SK-N-SH (cell line): ENCODE measurements at regions not wholly inside any gene's neighbourhood (a gene's known extent, or its start where the extent isn't known, plus 50 kb on each side); places are given as distances from the start of the nearest gene placed in this dataset.

Experiments used
- CTCF ChIA-PET: fragments of 300-600, 350-600 bp; formaldehyde crosslinking; extraction: SDS; loops from one replicate; lab custom pipeline; 2021; lab: Yijun Ruan, JAX
- POLR2A ChIA-PET: fragments of 350-600 bp; sonication (Branson Sonifier 250); formaldehyde crosslinking; extraction: SDS; loops from one replicate; lab custom pipeline; 2020; ENCODE audit warnings: antibody characterized with exemption, inconsistent platforms; lab: Yijun Ruan, JAX
- DNase-seq: peaks from one replicate; pipeline ENCODE4 v3.0.0; 2012
- H2AFZ ChIP-seq: fragments of 200-600 bp; sonication (generic); 2 replicates; pipeline ENCODE4 v1.8.1; 2016; ENCODE audit warnings: antibody characterized with exemption, mild to moderate bottlenecking, low read depth
- H3F3A ChIP-seq: fragments of 200-600 bp; sonication (generic); replicated peaks from 2 replicates; pipeline ENCODE3; 2016; ENCODE audit warnings: antibody characterized with exemption, mild to moderate bottlenecking; ENCODE audit not compliant: insufficient read depth
- H3K27ac ChIP-seq, 2 experiments: fragments of 200-500 bp in 1 of 2; fragments of 200-600 bp in 1 of 2; sonication (Bioruptor generic) in 1 of 2; sonication (generic), shearing (Covaris generic) in 1 of 2; 2 replicates each; pipeline versions ENCODE4 v1.5.1 to v1.6.1; 2014 to 2016; ENCODE audit warnings: low read depth in 2 of 2, inconsistent platforms in 1 of 2, low read length in 1 of 2, mild to moderate bottlenecking in 1 of 2, mixed read lengths in 1 of 2
- H3K27me3 ChIP-seq: fragments of 200-600 bp; sonication (generic), shearing (Covaris generic); 2 replicates; pipeline ENCODE4 v1.6.1; 2016; ENCODE audit warnings: mixed run types; ENCODE audit not compliant: insufficient read depth
- H3K36me3 ChIP-seq, 2 experiments: fragments of 200-500 bp in 1 of 2; fragments of 200-600 bp in 1 of 2; sonication (Bioruptor generic) in 1 of 2; sonication (generic) in 1 of 2; replicated peaks in 1 of 2; 2 replicates each; pipeline versions ENCODE3 to v1.5.1; 2014 to 2016; ENCODE audit warnings: low read length in 1 of 2, mild to moderate bottlenecking in 1 of 2; ENCODE audit not compliant: insufficient read depth in 2 of 2, control insufficient read depth in 1 of 2
- H3K4me1 ChIP-seq, 2 experiments: fragments of 200-500 bp in 1 of 2; fragments of 200-600 bp in 1 of 2; sonication (Bioruptor generic) in 1 of 2; sonication (generic), shearing (Covaris generic) in 1 of 2; 2 replicates each; pipeline versions ENCODE4 v1.5.1 to v1.6.1; 2014 to 2016; ENCODE audit warnings: low read depth in 1 of 2, low read length in 1 of 2, mixed run types in 1 of 2; ENCODE audit not compliant: insufficient read depth in 2 of 2, control insufficient read depth in 1 of 2
- H3K4me2 ChIP-seq: fragments of 200-600 bp; sonication (generic), shearing (Covaris generic); 2 replicates; pipeline ENCODE4 v1.6.1; 2017; ENCODE audit warnings: mixed run types
- H3K4me3 ChIP-seq, 2 experiments: fragments of 200-500 bp in 1 of 2; fragments of 200-600 bp in 1 of 2; sonication (Bioruptor generic) in 1 of 2; sonication (generic), shearing (Covaris generic) in 1 of 2; 2 replicates each; pipeline versions ENCODE4 v1.5.1 to v1.8.1; 2014 to 2016; ENCODE audit warnings: low read depth in 2 of 2, inconsistent platforms in 1 of 2, low read length in 1 of 2, mild to moderate bottlenecking in 1 of 2, mixed read lengths in 1 of 2, moderate library complexity in 1 of 2
- H3K79me2 ChIP-seq: fragments of 200-600 bp; sonication (generic); 2 replicates; pipeline ENCODE4 v1.8.1; 2017; ENCODE audit warnings: mild to moderate bottlenecking; ENCODE audit not compliant: insufficient read depth
- H3K9ac ChIP-seq: fragments of 200-600 bp; sonication (generic); 2 replicates; pipeline ENCODE4 v1.6.1; 2017; ENCODE audit warnings: mixed run types
- H3K9me2 ChIP-seq: fragments of 200-600 bp; sonication (generic); 2 replicates; pipeline ENCODE4 v1.6.1; 2017; ENCODE audit warnings: mixed run types
- H3K9me3 ChIP-seq: fragments of 200-600 bp; sonication (generic); 2 replicates; pipeline ENCODE4 v1.6.1; 2017; ENCODE audit warnings: mixed run types, mild to moderate bottlenecking, moderate library complexity
- H4K20me1 ChIP-seq: fragments of 200-600 bp; sonication (generic); 2 replicates; pipeline ENCODE4 v1.6.1; 2017; ENCODE audit warnings: mild to moderate bottlenecking, mixed run types; ENCODE audit not compliant: insufficient read depth
- CHD2 ChIP-seq: fragments of 150-350 bp; IDR thresholded peaks from 2 replicates; pipeline ENCODE4 v1.6.1; 2018; ENCODE audit warnings: low read length; ENCODE audit not compliant: partially characterized antibody
- ELF1 ChIP-seq: IDR thresholded peaks from 2 replicates; pipeline ENCODE4 v1.4.0; 2012
- GATA2 ChIP-seq: sonication (generic); formaldehyde crosslinking; IDR thresholded peaks from 2 replicates; pipeline ENCODE4 v1.5.0; 2020; ENCODE audit warnings: mild to moderate bottlenecking, missing genetic modification reagents
- IRF3 ChIP-seq: fragments of 150-350 bp; IDR thresholded peaks from 2 replicates; pipeline ENCODE4 v1.6.1; 2016; ENCODE audit warnings: mild to moderate bottlenecking, low read depth, low read length
- MEF2A ChIP-seq: IDR thresholded peaks from 2 replicates; pipeline ENCODE4 v1.4.0; 2012; ENCODE audit warnings: low read depth, borderline replicate concordance
- POLR2AphosphoS5 ChIP-seq: IDR thresholded peaks from 2 replicates; pipeline ENCODE4 v1.6.1; 2012; ENCODE audit warnings: low read depth, low read length
- RAD21 ChIP-seq: IDR thresholded peaks from 2 replicates; pipeline ENCODE4 v1.6.1; 2012; ENCODE audit warnings: mild to moderate bottlenecking, low read length
- REST ChIP-seq: IDR thresholded peaks from 2 replicates; pipeline ENCODE4 v1.6.1; 2012; ENCODE audit warnings: mild to moderate bottlenecking, low read depth, low read length, moderate library complexity
- RFX5 ChIP-seq: IDR thresholded peaks from 2 replicates; pipeline ENCODE4 v1.6.1; 2012; ENCODE audit warnings: mild to moderate bottlenecking, improper control_type of control experiment, low read length
- RXRA ChIP-seq: IDR thresholded peaks from 2 replicates; pipeline ENCODE4 v1.4.0; 2012; ENCODE audit warnings: low read depth, mild to moderate bottlenecking, borderline replicate concordance
- TAF1 ChIP-seq: IDR thresholded peaks from 2 replicates; pipeline ENCODE4 v1.6.1; 2012; ENCODE audit warnings: low read depth, mild to moderate bottlenecking, low read length, moderate library complexity, borderline replicate concordance
- WGBS: methylation state at CpG from one replicate; pipeline ENCODE4 v1.1.6; 2017; ENCODE audit warnings: low lambda C conversion rate; 5-methylcytosine and 5-hydroxymethylcytosine counted together
- TF ChIP-seq, protein P1 (sequence below): IDR thresholded peaks from 2 replicates; pipeline ENCODE4 v1.4.0; 2012; ENCODE audit warnings: low read depth, borderline replicate concordance
- TF ChIP-seq, protein P2 (sequence below): fragments of 150-350 bp; IDR thresholded peaks from 2 replicates; pipeline ENCODE4 v1.6.1; 2017; ENCODE audit warnings: antibody characterized with exemption, low read length, low read depth, borderline replicate concordance

DNA sequence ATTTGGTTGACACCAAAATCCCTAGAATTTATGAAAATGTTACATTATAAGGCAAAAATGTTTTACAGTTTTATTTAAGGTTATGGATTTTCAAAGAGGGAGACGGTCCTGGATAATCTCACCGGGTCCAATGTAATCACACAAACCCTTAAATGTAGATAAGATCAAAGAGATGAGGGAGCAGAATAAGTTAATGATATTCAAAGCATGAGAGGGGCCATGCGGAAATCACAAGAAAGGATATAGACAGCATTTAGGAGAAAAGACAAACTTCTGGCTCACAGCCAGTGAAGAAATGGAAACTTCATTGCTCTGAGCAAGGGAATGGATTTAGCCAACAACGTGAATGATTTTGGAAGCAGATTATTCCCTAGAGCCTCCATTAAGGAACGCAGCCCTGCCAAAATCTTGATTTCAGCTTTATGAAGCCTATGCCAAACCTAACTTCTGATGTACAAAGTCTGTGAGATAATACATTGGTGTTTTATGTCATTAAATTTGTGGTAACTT is 684.4 kb upstream of the GNPDA2 start (continued):
- TF ChIP-seq REST = no peak
- TF ChIP-seq, all 33 proteins: peak for 0

DNA sequence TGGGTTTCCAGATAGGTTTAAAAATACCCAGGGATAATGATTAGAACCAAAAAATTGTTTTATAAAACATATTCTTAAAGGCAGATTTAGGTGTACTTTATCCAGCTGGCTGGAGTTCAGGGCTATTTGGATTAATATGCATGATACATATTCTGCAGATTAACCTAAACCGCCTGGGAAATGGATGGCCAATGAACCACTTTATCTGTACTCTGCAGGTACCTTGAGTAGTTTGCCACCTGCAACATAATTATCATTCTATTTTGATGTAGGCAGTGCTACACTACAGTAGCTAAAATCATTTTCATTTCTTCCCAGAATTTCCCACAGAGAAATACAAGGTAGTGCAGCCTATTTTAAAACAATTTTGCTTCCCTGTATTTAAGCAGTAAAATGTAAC is 683.2 kb upstream of the GNPDA2 start:
- Histone ChIP-seq H3K4me2 (no peak overlapping the region), H3F3A (no peaks in the 10 kb centered on the region), H3K4me3 (no peak overlapping the region), H3K4me1 (no peaks in the 10 kb centered on the region), H3K27ac (no peak overlapping the region), H3K9ac (no peak overlapping the region), H3K9me3 (no peaks in the 10 kb centered on the region), H3K9me2 (no peaks in the 10 kb centered on the region), H3K79me2 (no peaks in the 10 kb centered on the region), H3K27me3 (no peaks in the 10 kb centered on the region), H4K20me1 (no peaks in the 10 kb centered on the region), H2AFZ (no peak overlapping the region), H3K36me3 (no peaks in the 10 kb centered on the region)
- WGBS = 31% methylated on average over 1 of the region's 1 CpG
- TF ChIP-seq TAF1 = no peak
- no peak for TF ChIP-seq GATA2 (CRISPR knock-in tag)
- TF ChIP-seq ELF1 = no peak
- no peak for TF ChIP-seq MEF2A
- DNase-seq = no peak
- ChIA-PET POLR2A (no interaction called here), CTCF (no interaction called here)

- H3K36me3 ChIP-seq = no peaks in the 10 kb centered on the region
- H3K9me2 ChIP-seq = no peaks in the 10 kb centered on the region
- no peaks in the 10 kb centered on the region for H3F3A ChIP-seq
- H3K9me3 ChIP-seq = no peaks in the 10 kb centered on the region
- no peak overlapping the region for H3K4me2 ChIP-seq
- DNase-seq = no peak
- WGBS = 10% methylated on average over 2 of the region's 2 CpGs
- ChIA-PET CTCF (no interaction called here), POLR2A (no interaction called here)
- no peak overlapping the region for H3K27ac ChIP-seq
- H4K20me1 ChIP-seq = no peaks in the 10 kb centered on the region
- H3K9ac ChIP-seq = no peak overlapping the region
- TF ChIP-seq IRF3 (no peak), GATA2 (CRISPR knock-in tag) (no peak), TAF1 (no peak), POLR2AphosphoS5 (no peak), RXRA (no peak), CHD2 (no peak), RAD21 (no peak), RFX5 (no peak)
- TF ChIP-seq, protein P1, sequence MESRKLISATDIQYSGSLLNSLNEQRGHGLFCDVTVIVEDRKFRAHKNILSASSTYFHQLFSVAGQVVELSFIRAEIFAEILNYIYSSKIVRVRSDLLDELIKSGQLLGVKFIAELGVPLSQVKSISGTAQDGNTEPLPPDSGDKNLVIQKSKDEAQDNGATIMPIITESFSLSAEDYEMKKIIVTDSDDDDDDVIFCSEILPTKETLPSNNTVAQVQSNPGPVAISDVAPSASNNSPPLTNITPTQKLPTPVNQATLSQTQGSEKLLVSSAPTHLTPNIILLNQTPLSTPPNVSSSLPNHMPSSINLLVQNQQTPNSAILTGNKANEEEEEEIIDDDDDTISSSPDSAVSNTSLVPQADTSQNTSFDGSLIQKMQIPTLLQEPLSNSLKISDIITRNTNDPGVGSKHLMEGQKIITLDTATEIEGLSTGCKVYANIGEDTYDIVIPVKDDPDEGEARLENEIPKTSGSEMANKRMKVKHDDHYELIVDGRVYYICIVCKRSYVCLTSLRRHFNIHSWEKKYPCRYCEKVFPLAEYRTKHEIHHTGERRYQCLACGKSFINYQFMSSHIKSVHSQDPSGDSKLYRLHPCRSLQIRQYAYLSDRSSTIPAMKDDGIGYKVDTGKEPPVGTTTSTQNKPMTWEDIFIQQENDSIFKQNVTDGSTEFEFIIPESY = no peak
- TF ChIP-seq, protein P2, sequence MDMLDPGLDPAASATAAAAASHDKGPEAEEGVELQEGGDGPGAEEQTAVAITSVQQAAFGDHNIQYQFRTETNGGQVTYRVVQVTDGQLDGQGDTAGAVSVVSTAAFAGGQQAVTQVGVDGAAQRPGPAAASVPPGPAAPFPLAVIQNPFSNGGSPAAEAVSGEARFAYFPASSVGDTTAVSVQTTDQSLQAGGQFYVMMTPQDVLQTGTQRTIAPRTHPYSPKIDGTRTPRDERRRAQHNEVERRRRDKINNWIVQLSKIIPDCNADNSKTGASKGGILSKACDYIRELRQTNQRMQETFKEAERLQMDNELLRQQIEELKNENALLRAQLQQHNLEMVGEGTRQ = no peak
- no peaks in the 10 kb centered on the region for H3K27me3 ChIP-seq
- no peaks in the 10 kb centered on the region for H3K79me2 ChIP-seq
- no peak overlapping the region for H3K4me3 ChIP-seq
- H2AFZ ChIP-seq = no peak overlapping the region
- H3K4me1 ChIP-seq = no peaks in the 10 kb centered on the region
These were observed 682.6 kb upstream of the GNPDA2 start for GRCh38 chr4:45408996-45409395.
